Kidney epithelial cell (primary cell): ENCODE measurements at regions not wholly inside any gene's neighbourhood (a gene's known extent, or its start where the extent isn't known, plus 50 kb on each side); places are given as distances from the start of the nearest gene placed in this dataset.

Experiments
- DNase-seq: peaks from one replicate; pipeline ENCODE4 v3.0.0-alpha.2; 2010; ENCODE audit warnings: low read depth
- H3K27me3 ChIP-seq: 2 replicates; pipeline ENCODE4 v1.6.0; 2011; ENCODE audit warnings: low read length; ENCODE audit not compliant: control insufficient read depth, insufficient read depth
- H3K36me3 ChIP-seq: 2 replicates; pipeline ENCODE4 v1.5.1; 2011; ENCODE audit warnings: low read length; ENCODE audit not compliant: control insufficient read depth, insufficient read depth
- H3K4me3 ChIP-seq: 2 replicates; pipeline ENCODE4 v1.5.1; 2011; ENCODE audit warnings: low read depth, mild to moderate bottlenecking, control low read depth, low read length
- TF ChIP-seq, protein P1 (sequence below): IDR thresholded peaks from 2 replicates; pipeline ENCODE4 v1.5.1; 2011; ENCODE audit warnings: mild to moderate bottlenecking, moderate library complexity, low read length, control low read depth, inconsistent platforms; ENCODE audit not compliant: insufficient read depth, poor library complexity, severe bottlenecking

DNA sequence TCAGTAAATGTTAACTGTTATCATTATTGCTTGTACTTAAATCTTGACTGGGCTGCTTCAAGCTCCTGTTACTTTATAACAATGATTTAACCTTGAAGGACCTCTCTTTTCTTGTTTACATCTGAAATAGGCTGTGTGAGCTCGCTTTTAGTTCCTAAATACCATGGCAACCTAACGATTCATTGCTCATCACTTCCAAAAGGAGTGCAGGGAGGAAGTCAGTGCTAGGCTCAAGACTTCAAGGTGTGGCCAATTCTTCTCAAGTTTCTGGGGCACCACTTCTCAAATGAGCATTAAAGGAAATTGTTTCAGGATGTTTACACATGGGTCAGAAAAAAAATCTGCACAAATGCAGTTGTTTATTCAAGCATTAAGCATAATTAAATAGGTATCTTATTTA is 284.2 kb downstream of the MTERF1 start:
- TF ChIP-seq, protein P1, sequence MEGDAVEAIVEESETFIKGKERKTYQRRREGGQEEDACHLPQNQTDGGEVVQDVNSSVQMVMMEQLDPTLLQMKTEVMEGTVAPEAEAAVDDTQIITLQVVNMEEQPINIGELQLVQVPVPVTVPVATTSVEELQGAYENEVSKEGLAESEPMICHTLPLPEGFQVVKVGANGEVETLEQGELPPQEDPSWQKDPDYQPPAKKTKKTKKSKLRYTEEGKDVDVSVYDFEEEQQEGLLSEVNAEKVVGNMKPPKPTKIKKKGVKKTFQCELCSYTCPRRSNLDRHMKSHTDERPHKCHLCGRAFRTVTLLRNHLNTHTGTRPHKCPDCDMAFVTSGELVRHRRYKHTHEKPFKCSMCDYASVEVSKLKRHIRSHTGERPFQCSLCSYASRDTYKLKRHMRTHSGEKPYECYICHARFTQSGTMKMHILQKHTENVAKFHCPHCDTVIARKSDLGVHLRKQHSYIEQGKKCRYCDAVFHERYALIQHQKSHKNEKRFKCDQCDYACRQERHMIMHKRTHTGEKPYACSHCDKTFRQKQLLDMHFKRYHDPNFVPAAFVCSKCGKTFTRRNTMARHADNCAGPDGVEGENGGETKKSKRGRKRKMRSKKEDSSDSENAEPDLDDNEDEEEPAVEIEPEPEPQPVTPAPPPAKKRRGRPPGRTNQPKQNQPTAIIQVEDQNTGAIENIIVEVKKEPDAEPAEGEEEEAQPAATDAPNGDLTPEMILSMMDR, result no peak
- no peaks in the 10 kb centered on the region for H3K36me3 ChIP-seq
- DNase-seq, result no peak
- H3K27me3 ChIP-seq, result no peaks in the 10 kb centered on the region
- no peak overlapping the region for H3K4me3 ChIP-seq

DNA sequence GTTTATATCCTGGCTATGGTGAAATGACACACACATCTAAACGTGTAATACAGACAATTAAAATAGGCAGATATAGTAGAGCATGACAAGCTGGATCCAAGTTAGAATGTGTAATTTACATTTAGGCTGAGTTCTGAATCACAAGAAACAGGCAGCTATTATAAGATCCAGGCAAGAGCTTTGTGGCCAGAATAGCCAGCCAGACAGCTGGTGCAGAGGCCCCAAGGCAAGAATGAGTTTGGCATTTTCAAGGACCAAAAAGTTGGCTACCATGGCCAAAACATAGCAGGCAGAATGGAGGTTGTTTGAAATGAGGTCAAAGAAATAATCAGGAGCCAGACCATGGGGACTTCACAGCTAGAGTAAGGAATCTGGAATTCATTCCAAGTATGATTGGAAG is 281.7 kb downstream of the MTERF1 start:
- H3K36me3 ChIP-seq, result no peaks in the 10 kb centered on the region
- TF ChIP-seq, protein P1, result no peak
- no peaks in the 10 kb centered on the region for H3K27me3 ChIP-seq
- DNase-seq, result no peak
- H3K4me3 ChIP-seq, result no peak overlapping the region

GRCh38 chr7:91600112-91600511 is 280.4 kb downstream of the MTERF1 start:
- TF ChIP-seq, protein P1, result no peak
- Histone ChIP-seq H3K4me3 (no peak overlapping the region), H3K27me3 (no peaks in the 10 kb centered on the region), H3K36me3 (no peaks in the 10 kb centered on the region)
- no peak for DNase-seq

- no peak for DNase-seq
- Histone ChIP-seq H3K27me3 (no peaks in the 10 kb centered on the region), H3K4me3 (no peak overlapping the region), H3K36me3 (no peaks in the 10 kb centered on the region)
- TF ChIP-seq, protein P1, result no peak
Measured at GRCh38 chr7:91603707-91604106, 276.8 kb downstream of the MTERF1 start.

- H3K4me3 ChIP-seq, result no peak overlapping the region
Measured at GRCh38 chr7:91608606-91609005, 271.9 kb downstream of the MTERF1 start.

GRCh38 chr7:91609525-91609924 is 271.0 kb downstream of the MTERF1 start:
- no peak for DNase-seq
- TF ChIP-seq, protein P1, result no peak
- no peak overlapping the region for H3K4me3 ChIP-seq

More at GRCh38 chr7:91608606-91609005, 271.9 kb downstream of the MTERF1 start:
- Histone ChIP-seq H3K36me3 (no peaks in the 10 kb centered on the region), H3K27me3 (no peaks in the 10 kb centered on the region)
- TF ChIP-seq, protein P1, result no peak
- no peak for DNase-seq

More at GRCh38 chr7:91609525-91609924, 271.0 kb downstream of the MTERF1 start:
- no peaks in the 10 kb centered on the region for H3K27me3 ChIP-seq
- no peaks in the 10 kb centered on the region for H3K36me3 ChIP-seq
